ENCODE measurements at regions not wholly inside any gene's neighbourhood (a gene's known extent, or its start where the extent isn't known, plus 50 kb on each side); places are given as distances from the start of the nearest gene placed in this dataset.

DNA sequence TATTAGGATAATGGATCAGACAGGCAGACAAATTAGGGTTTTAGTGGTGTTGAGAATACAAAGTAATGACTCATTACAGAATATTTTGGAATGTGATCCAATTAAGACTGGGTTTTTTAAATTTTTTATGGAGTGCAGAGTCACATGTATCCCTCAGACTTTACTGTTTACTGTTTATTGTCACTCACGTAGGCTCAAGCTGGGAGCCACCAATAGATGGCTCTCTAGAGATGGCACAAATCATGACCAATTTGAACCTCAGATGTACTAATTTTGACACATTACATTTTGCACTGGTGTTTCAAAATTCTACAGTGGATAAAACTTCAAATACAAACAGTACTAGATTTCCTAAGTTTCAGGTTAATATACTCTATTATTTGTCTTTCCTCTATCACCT, 53.6 kb upstream of the ANO3 start:
- no peak for DNase-seq

All from NCI-H526 treated with DMSO at 0.1 percent for 48 hours (cell line).